Activated T-helper 1 cell treated with anti-CD3 and anti-CD28 coated beads, Interleukin-12 subunit alpha, Interleukin-12 subunit beta, Interleukin-2, Interleukin-4 antibody, amounts not matched to agents 30 ng/mL and 10 ng/mL and 1 ng/mL, durations not matched to agents 14 hours and 24 hours and 36 hours (primary cell): ENCODE measurements at regions not wholly inside any gene's neighbourhood (a gene's known extent, or its start where the extent isn't known, plus 50 kb on each side); places are given as distances from the start of the nearest gene placed in this dataset.

Source experiments
- DNase-seq: peaks from one replicate; pipeline ENCODE4 v3.0.0; 2021; ENCODE audit warnings: low spot score
- H3K27ac Mint-ChIP-seq: one replicate; pipeline ENCODE4 v1.8.0; 2021; ENCODE audit warnings: mild to moderate bottlenecking, mixed read lengths
- H3K27me3 Mint-ChIP-seq: one replicate; pipeline ENCODE4 v1.8.0; 2022; ENCODE audit warnings: mild to moderate bottlenecking, moderate library complexity, mixed read lengths; ENCODE audit not compliant: insufficient read depth
- H3K36me3 Mint-ChIP-seq: one replicate; pipeline ENCODE4 v1.8.0; 2021; ENCODE audit warnings: low read depth, mixed read lengths
- H3K4me1 Mint-ChIP-seq: one replicate; pipeline ENCODE4 v1.8.0; 2021; ENCODE audit warnings: low read depth, mixed read lengths
- H3K4me3 Mint-ChIP-seq: one replicate; pipeline ENCODE4 v1.8.0; 2021; ENCODE audit warnings: mild to moderate bottlenecking, moderate library complexity, mixed read lengths
- H3K9me3 Mint-ChIP-seq: one replicate; pipeline ENCODE4 v1.8.0; 2021; ENCODE audit warnings: mixed read lengths
- intact Hi-C: fragments of 100-400 bp; cut with micrococcal nuclease; formaldehyde crosslinking; loops from one replicate; pipeline ENCODE4 v1.15.1; 2024

GRCh38 chr3:41033956-41034519 lies 165.3 kb upstream of the CTNNB1 start:
- Mint-ChIP-seq H3K36me3 (no peaks in the 10 kb centered on the region), H3K27ac (no peak overlapping the region), H3K27me3 (peaks cover 12% of the 10 kb centered on the region), H3K4me3 (no peak overlapping the region), H3K9me3 (no peaks in the 10 kb centered on the region), H3K4me1 (no peaks in the 10 kb centered on the region)
- intact Hi-C loops = no loop called here
- no peak for DNase-seq

- no peaks in the 10 kb centered on the region for H3K4me1 Mint-ChIP-seq
- H3K36me3 Mint-ChIP-seq = no peaks in the 10 kb centered on the region
- H3K27ac Mint-ChIP-seq = no peak overlapping the region
- intact Hi-C loops = no loop called here
- no peak overlapping the region for H3K4me3 Mint-ChIP-seq
- DNase-seq = no peak
- H3K9me3 Mint-ChIP-seq = no peaks in the 10 kb centered on the region
- H3K27me3 Mint-ChIP-seq = peaks cover 12% of the 10 kb centered on the region
These were observed 163.8 kb upstream of the CTNNB1 start for GRCh38 chr3:41035456-41036022.

GRCh38 chr3:41037651-41038334 lies 161.5 kb upstream of the CTNNB1 start:
- Mint-ChIP-seq H3K9me3 (no peaks in the 10 kb centered on the region), H3K36me3 (no peaks in the 10 kb centered on the region), H3K27ac (no peak overlapping the region), H3K4me1 (no peaks in the 10 kb centered on the region), H3K4me3 (no peak overlapping the region), H3K27me3 (peaks cover 9% of the 10 kb centered on the region)
- DNase-seq = no peak
- intact Hi-C loops = no loop called here

- Mint-ChIP-seq H3K27ac (no peak overlapping the region), H3K27me3 (peaks cover 9% of the 10 kb centered on the region), H3K9me3 (no peaks in the 10 kb centered on the region)
These were observed 159.0 kb upstream of the CTNNB1 start for GRCh38 chr3:41040256-41040655.

GRCh38 chr3:41041462-41041861 lies 157.8 kb upstream of the CTNNB1 start:
- intact Hi-C loops = no loop called here
- Mint-ChIP-seq H3K4me1 (no peaks in the 10 kb centered on the region), H3K27ac (no peak overlapping the region)

More at GRCh38 chr3:41040256-41040655, 159.0 kb upstream of the CTNNB1 start:
- DNase-seq = no peak
- intact Hi-C loops = no loop called here
- Mint-ChIP-seq H3K4me3 (no peak overlapping the region), H3K36me3 (no peaks in the 10 kb centered on the region), H3K4me1 (no peaks in the 10 kb centered on the region)

GRCh38 chr3:41041899-41042298 lies 157.4 kb upstream of the CTNNB1 start:
- Mint-ChIP-seq H3K27ac (no peak overlapping the region), H3K9me3 (no peaks in the 10 kb centered on the region), H3K4me3 (no peak overlapping the region), H3K4me1 (no peaks in the 10 kb centered on the region), H3K36me3 (no peaks in the 10 kb centered on the region), H3K27me3 (peaks cover 9% of the 10 kb centered on the region)
- intact Hi-C loops = no loop called here
- DNase-seq = no peak

More at GRCh38 chr3:41041462-41041861, 157.8 kb upstream of the CTNNB1 start:
- H3K9me3 Mint-ChIP-seq = no peaks in the 10 kb centered on the region
- peaks cover 9% of the 10 kb centered on the region for H3K27me3 Mint-ChIP-seq
- no peak overlapping the region for H3K4me3 Mint-ChIP-seq
- no peaks in the 10 kb centered on the region for H3K36me3 Mint-ChIP-seq
- no peak for DNase-seq

- Mint-ChIP-seq H3K4me3 (no peak overlapping the region), H3K27me3 (no peaks in the 10 kb centered on the region), H3K4me1 (no peaks in the 10 kb centered on the region), H3K27ac (no peak overlapping the region), H3K36me3 (no peaks in the 10 kb centered on the region), H3K9me3 (no peaks in the 10 kb centered on the region)
- DNase-seq = no peak
- intact Hi-C loops = no loop called here
These were observed 154.8 kb upstream of the CTNNB1 start for GRCh38 chr3:41044523-41044922.

- intact Hi-C loops = no loop called here
- no peaks in the 10 kb centered on the region for H3K9me3 Mint-ChIP-seq
- H3K36me3 Mint-ChIP-seq = no peaks in the 10 kb centered on the region
- H3K4me3 Mint-ChIP-seq = no peak overlapping the region
- H3K4me1 Mint-ChIP-seq = no peaks in the 10 kb centered on the region
- DNase-seq = no peak
- no peaks in the 10 kb centered on the region for H3K27me3 Mint-ChIP-seq
- H3K27ac Mint-ChIP-seq = no peak overlapping the region
These were observed 153.8 kb upstream of the CTNNB1 start for GRCh38 chr3:41045491-41045890.

- H3K27ac Mint-ChIP-seq = no peak overlapping the region
- no peak overlapping the region for H3K4me3 Mint-ChIP-seq
- H3K4me1 Mint-ChIP-seq = no peaks in the 10 kb centered on the region
- H3K9me3 Mint-ChIP-seq = peaks cover 6% of the 10 kb centered on the region
- DNase-seq = no peak
- peaks cover 2% of the 10 kb centered on the region for H3K36me3 Mint-ChIP-seq
- intact Hi-C loops = no loop called here
- H3K27me3 Mint-ChIP-seq = peaks cover 4% of the 10 kb centered on the region
These were observed 149.2 kb upstream of the CTNNB1 start for GRCh38 chr3:41050144-41050543.

GRCh38 chr3:41053220-41053619 lies 146.1 kb upstream of the CTNNB1 start:
- intact Hi-C loops = no loop called here
- Mint-ChIP-seq H3K36me3 (peaks cover 2% of the 10 kb centered on the region), H3K4me3 (no peak overlapping the region), H3K4me1 (no peaks in the 10 kb centered on the region), H3K27ac (no peak overlapping the region), H3K27me3 (peaks cover 4% of the 10 kb centered on the region), H3K9me3 (peaks cover 6% of the 10 kb centered on the region)
- no peak for DNase-seq

GRCh38 chr3:41060106-41060505 lies 139.2 kb upstream of the CTNNB1 start:
- intact Hi-C loops = no loop called here
- H3K4me1 Mint-ChIP-seq = peaks cover 11% of the 10 kb centered on the region
- no peaks in the 10 kb centered on the region for H3K36me3 Mint-ChIP-seq
- H3K4me3 Mint-ChIP-seq = no peak overlapping the region
- peaks cover 4% of the 10 kb centered on the region for H3K9me3 Mint-ChIP-seq
- no peaks in the 10 kb centered on the region for H3K27me3 Mint-ChIP-seq
- DNase-seq = no peak
- H3K27ac Mint-ChIP-seq = no peak overlapping the region

- Mint-ChIP-seq H3K4me3 (no peak overlapping the region), H3K4me1 (peaks cover 11% of the 10 kb centered on the region), H3K27ac (no peak overlapping the region), H3K9me3 (peaks cover 4% of the 10 kb centered on the region), H3K27me3 (no peaks in the 10 kb centered on the region), H3K36me3 (no peaks in the 10 kb centered on the region)
- DNase-seq = no peak
- intact Hi-C loops = no loop called here
These were observed 135.2 kb upstream of the CTNNB1 start for GRCh38 chr3:41064070-41064469.

GRCh38 chr3:41064526-41064925 lies 134.8 kb upstream of the CTNNB1 start:
- Mint-ChIP-seq H3K9me3 (peaks cover 4% of the 10 kb centered on the region), H3K27ac (no peak overlapping the region), H3K36me3 (no peaks in the 10 kb centered on the region), H3K4me1 (peaks cover 11% of the 10 kb centered on the region), H3K4me3 (no peak overlapping the region), H3K27me3 (no peaks in the 10 kb centered on the region)
- intact Hi-C loops = no loop called here
- no peak for DNase-seq
